Muscle of leg (tissue), 3 donors: ENCODE measurements at regions not wholly inside any gene's neighbourhood (a gene's known extent, or its start where the extent isn't known, plus 50 kb on each side); places are given as distances from the start of the nearest gene placed in this dataset.

ENCODE experiments used
- DNase-seq: peaks from one replicate; pipeline ENCODE4 v3.0.0; 2013
- H3K27ac ChIP-seq: one replicate; pipeline ENCODE4 v1.5.1; 2013; ENCODE audit warnings: mild to moderate bottlenecking, low read length, control low read depth
- H3K27me3 ChIP-seq: one replicate; pipeline ENCODE4 v1.6.1; 2013; ENCODE audit warnings: low read length; ENCODE audit not compliant: control insufficient read depth, insufficient read depth
- H3K36me3 ChIP-seq: one replicate; pipeline ENCODE4 v1.6.1; 2013; ENCODE audit warnings: low read length; ENCODE audit not compliant: control insufficient read depth, insufficient read depth
- H3K4me1 ChIP-seq: one replicate; pipeline ENCODE4 v1.6.1; 2013; ENCODE audit warnings: low read length; ENCODE audit not compliant: control insufficient read depth, insufficient read depth
- H3K4me3 ChIP-seq: one replicate; pipeline ENCODE4 v1.5.1; 2013; ENCODE audit warnings: low read length, control low read depth
- H3K9me3 ChIP-seq: replicated peaks from 2 replicates; pipeline ENCODE4 v1.6.1; 2013; ENCODE audit warnings: low read depth, low read length; ENCODE audit not compliant: control insufficient read depth
- WGBS: methylation state at CpG from one replicate; pipeline ENCODE4 v1.1.5; 2013; ENCODE audit warnings: missing lambda C conversion rate; ENCODE audit not compliant: insufficient coverage; 5-methylcytosine and 5-hydroxymethylcytosine counted together

DNA sequence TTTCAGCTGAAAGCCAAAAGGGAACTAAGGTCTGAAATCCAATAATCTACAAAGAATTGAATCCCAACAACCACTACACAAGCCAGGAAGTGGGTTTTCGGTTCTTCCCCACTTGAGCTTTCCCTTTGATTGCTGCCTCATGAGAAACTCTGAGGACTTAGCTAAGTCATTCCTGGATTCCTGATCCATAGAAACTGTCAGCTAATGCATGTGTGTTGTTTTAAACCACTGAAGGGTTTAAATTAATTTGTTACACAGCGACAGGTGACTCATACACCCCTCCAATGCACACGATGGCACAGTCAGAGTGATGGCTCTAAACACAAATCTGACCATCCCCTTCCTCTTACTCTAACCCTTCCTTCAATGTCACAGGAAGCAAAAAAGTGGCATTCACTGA, 282.9 kb downstream of the RAB28 start:
- 80% methylated on average over 1 of the region's 3 CpGs for WGBS
- Histone ChIP-seq H3K36me3 (no peaks in the 10 kb centered on the region), H3K27me3 (no peaks in the 10 kb centered on the region), H3K4me1 (no peaks in the 10 kb centered on the region), H3K4me3 (no peak overlapping the region), H3K27ac (no peak overlapping the region), H3K9me3 (no peaks in the 10 kb centered on the region)
- no peak for DNase-seq

DNA sequence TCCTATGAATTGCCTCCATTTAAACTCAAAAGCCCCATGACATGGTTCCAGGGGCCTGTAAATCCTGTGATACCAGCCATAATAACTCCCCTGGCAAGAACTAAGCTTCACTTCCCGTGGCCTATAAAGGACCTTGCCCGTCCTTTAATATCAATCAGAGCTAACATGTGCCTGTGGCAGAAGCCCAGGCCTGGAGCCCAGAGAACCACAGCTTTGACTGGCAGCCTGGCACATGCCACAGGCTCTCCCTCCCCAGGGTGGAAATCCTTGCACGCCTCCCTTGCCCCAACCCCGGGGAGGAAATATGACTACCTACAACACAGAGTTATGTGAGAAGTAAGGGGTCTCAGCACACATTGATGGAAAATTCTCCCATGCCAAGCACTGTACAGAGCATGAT, 287.4 kb downstream of the RAB28 start:
- Histone ChIP-seq H3K9me3 (peaks cover 4% of the 10 kb centered on the region), H3K27me3 (no peaks in the 10 kb centered on the region), H3K4me1 (no peaks in the 10 kb centered on the region), H3K36me3 (no peaks in the 10 kb centered on the region), H3K27ac (no peak overlapping the region), H3K4me3 (no peak overlapping the region)
- no peak for DNase-seq
- WGBS: 60% methylated on average over 2 of the region's 4 CpGs

DNA sequence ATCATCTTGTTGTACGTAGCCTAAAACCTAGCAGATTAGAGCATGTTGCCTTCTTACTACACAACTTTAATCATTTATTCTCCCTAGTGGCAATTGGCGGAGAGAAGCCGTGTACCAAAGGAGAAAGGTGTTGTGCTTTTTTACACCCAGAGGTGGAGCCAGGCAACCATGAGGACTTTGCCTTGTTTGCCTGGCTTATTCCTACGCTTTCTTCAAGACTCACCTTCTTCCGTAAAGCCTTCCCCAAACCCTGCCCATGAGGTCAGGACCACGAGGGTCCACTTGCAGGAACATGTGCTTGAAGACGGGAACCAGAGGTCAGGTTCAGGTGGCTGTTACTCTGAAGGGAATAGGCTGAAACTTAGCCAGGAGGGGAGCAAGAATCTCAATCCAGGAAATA, 290.5 kb downstream of the RAB28 start:
- no peak for DNase-seq
- H3K27me3 ChIP-seq: no peaks in the 10 kb centered on the region
- peaks cover 4% of the 10 kb centered on the region for H3K9me3 ChIP-seq
- H3K27ac ChIP-seq: no peak overlapping the region
- WGBS: 100% methylated on average over 3 of the region's 7 CpGs
- H3K4me1 ChIP-seq: no peaks in the 10 kb centered on the region
- no peak overlapping the region for H3K4me3 ChIP-seq
- no peaks in the 10 kb centered on the region for H3K36me3 ChIP-seq

DNA sequence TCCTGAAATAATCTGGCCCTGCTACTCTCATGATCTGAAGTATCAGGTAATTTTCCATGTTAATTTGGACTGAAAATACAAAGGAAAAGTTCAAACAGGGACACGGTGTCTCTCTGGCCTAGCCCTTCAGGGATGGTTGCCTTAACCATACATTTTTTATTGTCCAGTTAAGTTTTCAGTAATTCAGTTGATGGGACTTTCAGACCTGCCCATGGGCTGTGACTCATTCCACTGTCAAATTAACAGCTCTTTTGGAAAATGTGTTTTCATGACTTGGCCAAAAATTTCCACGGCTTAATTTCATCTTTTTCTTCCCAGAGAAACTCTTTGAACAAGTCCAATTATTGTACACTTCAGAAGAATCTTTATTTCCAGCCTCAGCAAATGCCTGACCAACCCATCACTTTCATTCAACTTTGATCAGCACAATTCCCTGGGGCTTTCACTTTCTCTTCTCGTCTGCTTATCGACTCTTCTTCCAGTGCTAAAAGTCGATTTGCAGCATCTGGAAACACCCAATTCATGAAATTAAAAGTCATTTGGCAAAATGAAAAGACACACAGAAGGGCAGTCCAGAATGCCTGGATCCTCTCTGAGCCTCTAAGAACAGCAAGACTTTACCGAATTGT, 293.9 kb downstream of the RAB28 start:
- WGBS: 73% methylated on average over 5 of the region's 6 CpGs
- Histone ChIP-seq H3K9me3 (peaks cover 4% of the 10 kb centered on the region), H3K36me3 (no peaks in the 10 kb centered on the region), H3K27me3 (no peaks in the 10 kb centered on the region), H3K4me1 (no peaks in the 10 kb centered on the region), H3K27ac (no peak overlapping the region), H3K4me3 (no peak overlapping the region)
- DNase-seq: no peak

- no peaks in the 10 kb centered on the region for H3K27me3 ChIP-seq
- no peak overlapping the region for H3K27ac ChIP-seq
- 100% methylated on average over 1 of the region's 2 CpGs for WGBS
- no peak for DNase-seq
- H3K4me3 ChIP-seq: no peak overlapping the region
- no peaks in the 10 kb centered on the region for H3K36me3 ChIP-seq
- H3K9me3 ChIP-seq: no peaks in the 10 kb centered on the region
- no peaks in the 10 kb centered on the region for H3K4me1 ChIP-seq
Measured at GRCh38 chr4:13184199-13184598, 299.9 kb downstream of the RAB28 start.

DNA sequence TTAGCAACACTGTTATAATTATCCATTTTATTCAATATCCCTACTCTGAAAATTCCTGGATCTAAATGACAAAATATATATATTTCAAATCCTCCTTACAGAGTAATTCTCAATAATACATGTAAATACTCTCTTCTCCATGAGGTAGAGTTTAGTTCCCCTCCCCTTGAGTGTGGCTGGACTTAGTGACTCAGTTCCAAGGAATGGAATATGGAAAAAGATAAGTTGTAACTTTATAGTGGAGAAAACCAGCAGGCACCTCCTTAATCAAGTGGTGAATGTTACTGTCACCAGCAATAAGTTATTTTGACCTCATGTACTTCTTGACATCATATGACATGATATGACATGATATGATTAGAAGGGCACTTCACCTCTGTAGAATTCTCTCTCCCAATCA, 302.0 kb downstream of the RAB28 start:
- no peaks in the 10 kb centered on the region for H3K9me3 ChIP-seq
- no peaks in the 10 kb centered on the region for H3K4me1 ChIP-seq
- no peak overlapping the region for H3K27ac ChIP-seq
- no peaks in the 10 kb centered on the region for H3K36me3 ChIP-seq
- DNase-seq: no peak
- H3K4me3 ChIP-seq: no peak overlapping the region
- H3K27me3 ChIP-seq: no peaks in the 10 kb centered on the region

DNA sequence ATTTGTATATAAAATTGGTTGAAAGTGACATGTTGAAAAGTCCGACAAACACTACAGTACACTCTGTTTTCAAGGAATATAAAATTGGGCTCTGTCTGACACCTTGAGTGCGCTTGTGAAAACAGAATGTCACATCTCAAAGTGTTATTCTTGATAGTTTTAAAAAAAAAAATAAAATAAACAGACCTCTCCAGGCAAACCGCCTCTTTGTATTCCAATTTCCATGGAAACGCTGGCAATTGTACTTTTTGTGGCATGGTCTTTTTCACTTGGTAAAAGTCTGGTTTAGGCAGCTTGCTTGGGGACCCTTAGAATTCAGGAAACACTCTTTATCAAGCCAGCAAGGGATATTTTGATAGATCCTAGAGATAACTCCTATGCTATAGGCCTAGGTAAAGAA, 302.5 kb downstream of the RAB28 start:
- Histone ChIP-seq H3K27me3 (no peaks in the 10 kb centered on the region), H3K27ac (no peak overlapping the region), H3K4me3 (no peak overlapping the region), H3K9me3 (no peaks in the 10 kb centered on the region), H3K4me1 (no peaks in the 10 kb centered on the region), H3K36me3 (no peaks in the 10 kb centered on the region)
- no peak for DNase-seq
- no CpG with 5 or more reads among the region's 4 CpGs for WGBS

DNA sequence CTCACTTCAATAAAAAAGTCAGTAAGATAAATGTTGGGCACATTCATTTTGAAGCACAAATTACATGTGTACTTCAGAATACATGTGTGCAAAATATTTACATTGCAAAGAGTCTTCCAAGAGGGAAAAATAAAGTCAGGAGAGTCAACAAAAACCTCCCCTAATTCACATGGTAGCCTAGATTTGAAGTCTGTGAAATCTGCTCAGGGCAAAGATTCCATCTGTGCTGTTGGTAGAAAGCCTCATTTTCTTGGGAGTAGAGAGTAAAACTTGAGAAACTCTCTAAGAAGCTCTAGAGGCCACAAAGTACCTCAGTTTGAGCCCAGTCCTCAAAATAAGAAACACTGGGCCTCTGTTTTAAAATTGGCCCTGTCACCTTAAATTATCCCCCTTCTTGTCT, 303.4 kb downstream of the RAB28 start:
- no peak overlapping the region for H3K27ac ChIP-seq
- no peaks in the 10 kb centered on the region for H3K4me1 ChIP-seq
- H3K9me3 ChIP-seq: no peaks in the 10 kb centered on the region
- no peaks in the 10 kb centered on the region for H3K27me3 ChIP-seq
- H3K36me3 ChIP-seq: no peaks in the 10 kb centered on the region
- no peak overlapping the region for H3K4me3 ChIP-seq
- DNase-seq: no peak

- Histone ChIP-seq H3K36me3 (no peaks in the 10 kb centered on the region), H3K4me3 (no peak overlapping the region), H3K27me3 (no peaks in the 10 kb centered on the region), H3K9me3 (no peaks in the 10 kb centered on the region), H3K4me1 (no peaks in the 10 kb centered on the region), H3K27ac (no peak overlapping the region)
- no peak for DNase-seq
- no CpG with 5 or more reads among the region's 1 CpG for WGBS
Measured at GRCh38 chr4:13178621-13179020, 305.5 kb downstream of the RAB28 start.

DNA sequence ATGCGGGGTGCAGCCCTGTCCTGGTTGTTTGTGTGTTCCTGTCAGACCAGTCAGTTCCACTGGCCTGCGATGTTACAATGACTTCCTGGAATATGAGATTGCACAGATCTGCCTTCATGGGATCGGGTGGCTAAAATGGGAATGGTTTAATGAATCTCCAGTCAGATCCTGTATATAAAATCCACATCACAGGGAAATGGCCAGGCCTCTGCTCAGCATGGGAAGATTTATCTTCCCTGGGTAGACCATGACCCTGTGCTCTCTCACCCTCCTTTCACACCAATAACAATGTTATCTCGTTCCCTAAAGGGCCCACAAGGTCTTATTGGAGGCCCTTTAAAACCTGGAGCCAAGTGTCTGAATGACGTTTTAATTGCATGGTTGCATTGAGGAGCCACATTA, 307.4 kb downstream of the RAB28 start:
- no peak overlapping the region for H3K27ac ChIP-seq
- no CpG with 5 or more reads among the region's 5 CpGs for WGBS
- H3K4me3 ChIP-seq: no peak overlapping the region

DNA sequence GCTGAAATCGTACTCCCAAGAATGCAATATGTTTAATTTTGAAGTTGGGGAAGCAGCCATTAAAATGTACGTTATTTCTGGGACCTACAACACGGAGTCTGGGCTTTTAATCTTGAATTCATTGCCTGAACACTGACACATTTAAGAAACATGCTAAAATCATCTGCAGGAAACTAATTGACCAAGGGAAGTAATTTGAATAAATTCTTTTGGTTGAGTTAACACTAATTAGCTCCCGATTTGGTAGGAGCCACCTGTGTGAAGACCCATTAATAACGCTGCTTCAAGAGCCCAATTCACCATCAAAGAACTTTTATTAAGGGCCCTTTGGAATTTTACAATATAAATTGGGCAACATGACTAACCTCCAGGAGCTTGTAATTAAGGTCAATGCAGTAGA, 309.2 kb downstream of the RAB28 start:
- H3K9me3 ChIP-seq: no peaks in the 10 kb centered on the region
- no peaks in the 10 kb centered on the region for H3K4me1 ChIP-seq
- no peak overlapping the region for H3K4me3 ChIP-seq
- DNase-seq: no peak
- no CpG with 5 or more reads among the region's 5 CpGs for WGBS
- no peaks in the 10 kb centered on the region for H3K36me3 ChIP-seq
- H3K27me3 ChIP-seq: no peaks in the 10 kb centered on the region
- H3K27ac ChIP-seq: no peak overlapping the region

More for the DNA sequence above, 307.4 kb downstream of the RAB28 start:
- H3K27me3 ChIP-seq: no peaks in the 10 kb centered on the region
- no peaks in the 10 kb centered on the region for H3K4me1 ChIP-seq
- H3K36me3 ChIP-seq: no peaks in the 10 kb centered on the region
- H3K9me3 ChIP-seq: no peaks in the 10 kb centered on the region
- DNase-seq: no peak
